Liver (tissue), 8 donors: ENCODE measurements at regions not wholly inside any gene's neighbourhood (a gene's known extent, or its start where the extent isn't known, plus 50 kb on each side); places are given as distances from the start of the nearest gene placed in this dataset.

Source experiments
- DNase-seq: peaks from one replicate; pipeline ENCODE4 v3.0.0-alpha.2; 2017; ENCODE audit warnings: low spot score
- H3K27ac ChIP-seq, 2 donors: one replicate each; pipeline ENCODE4 v1.7.0; 2013; ENCODE audit warnings: inconsistent platforms in 2 of 2, low read length in 2 of 2, control low read depth in 1 of 2, low read depth in 1 of 2, mild to moderate bottlenecking in 1 of 2
- H3K27me3 ChIP-seq, 4 donors: one replicate each; pipeline versions ENCODE4 v1.6.1 to v1.7.0; 2013; ENCODE audit warnings: low read length in 3 of 4, inconsistent platforms in 1 of 4, mild to moderate bottlenecking in 1 of 4, moderate library complexity in 1 of 4; ENCODE audit not compliant: control insufficient read depth in 4 of 4, insufficient read depth in 4 of 4
- H3K36me3 ChIP-seq, 4 donors: one replicate each; pipeline versions ENCODE4 v1.6.1 to v1.7.0; 2013; ENCODE audit warnings: low read length in 3 of 4, mild to moderate bottlenecking in 3 of 4, low read depth in 1 of 4, moderate library complexity in 1 of 4; ENCODE audit not compliant: control insufficient read depth in 4 of 4, insufficient read depth in 3 of 4
- H3K4me1 ChIP-seq, 4 donors: one replicate each; pipeline versions ENCODE4 v1.6.1 to v1.7.0; 2013; ENCODE audit warnings: low read length in 3 of 4, mild to moderate bottlenecking in 3 of 4, moderate library complexity in 1 of 4; ENCODE audit not compliant: control insufficient read depth in 4 of 4, insufficient read depth in 4 of 4
- H3K4me3 ChIP-seq, 3 donors: one replicate each; pipeline versions ENCODE4 v1.6.1 to v1.7.0; 2013; ENCODE audit warnings: low read length in 3 of 3, control low read depth in 1 of 3, low read depth in 1 of 3, mild to moderate bottlenecking in 1 of 3
- H3K9ac ChIP-seq, 2 donors: one replicate each; pipeline ENCODE4 v1.7.0; 2013; ENCODE audit warnings: low read length in 2 of 2, mild to moderate bottlenecking in 2 of 2, moderate library complexity in 2 of 2, control low read depth in 1 of 2, low read depth in 1 of 2
- H3K9me3 ChIP-seq, 4 donors: one replicate each; pipeline versions ENCODE4 v1.6.1 to v1.7.0; 2013; ENCODE audit warnings: low read length in 3 of 4; ENCODE audit not compliant: control insufficient read depth in 4 of 4
- ATF3 ChIP-seq: IDR thresholded peaks from 2 replicates; pipeline ENCODE4 v1.6.1; 2016; ENCODE audit warnings: antibody characterized with exemption
- CTCF ChIP-seq: fragments of 150-350 bp; IDR thresholded peaks from 2 replicates; pipeline ENCODE4 v1.5.1; 2017; ENCODE audit warnings: improper control_type of control experiment, low read depth, low read length; ENCODE audit not compliant: missing input control
- FOXA1 ChIP-seq: IDR thresholded peaks from 2 replicates; pipeline ENCODE4 v1.6.1; 2016; ENCODE audit warnings: antibody characterized with exemption
- FOXA2 ChIP-seq: IDR thresholded peaks from 2 replicates; pipeline ENCODE4 v1.6.1; 2016; ENCODE audit warnings: antibody characterized with exemption
- HNF4A ChIP-seq, 2 donors: conservative IDR thresholded peaks; 2 replicates each; pipeline ENCODE4 v1.6.1; 2016; ENCODE audit warnings: antibody characterized with exemption in 2 of 2, mild to moderate bottlenecking in 2 of 2
- HNF4G ChIP-seq: IDR thresholded peaks from 2 replicates; pipeline ENCODE4 v1.6.1; 2016; ENCODE audit warnings: antibody characterized with exemption
- JUND ChIP-seq, 2 donors: IDR thresholded peaks; 2 replicates each; pipeline ENCODE4 v1.6.1; 2016; ENCODE audit warnings: antibody characterized with exemption in 2 of 2
- NR2F2 ChIP-seq: IDR thresholded peaks from 2 replicates; pipeline ENCODE4 v1.6.1; 2016; ENCODE audit warnings: antibody characterized with exemption
- RAD21 ChIP-seq, 2 donors: IDR thresholded peaks; 2 replicates each; pipeline ENCODE4 v1.6.1; 2016; ENCODE audit warnings: antibody characterized with exemption in 2 of 2, mild to moderate bottlenecking in 2 of 2
- RXRA ChIP-seq, 2 donors: IDR thresholded peaks; 2 replicates each; pipeline ENCODE4 v1.6.1; 2017 to 2018; ENCODE audit warnings: antibody characterized with exemption in 2 of 2, mild to moderate bottlenecking in 1 of 2
- SP1 ChIP-seq: IDR thresholded peaks from 2 replicates; pipeline ENCODE4 v1.6.1; 2018; ENCODE audit warnings: antibody characterized with exemption, mild to moderate bottlenecking
- TAF1 ChIP-seq: conservative IDR thresholded peaks from 2 replicates; pipeline ENCODE4 v1.6.1; 2016; ENCODE audit warnings: antibody characterized with exemption, mild to moderate bottlenecking
- YY1 ChIP-seq: IDR thresholded peaks from 2 replicates; pipeline ENCODE4 v1.6.1; 2016; ENCODE audit warnings: antibody characterized with exemption, mild to moderate bottlenecking
- WGBS: extraction: QIAGEN DNeasy Blood & Tissue Kit; methylation state at CpG from one replicate; pipeline ENCODE4 v1.1.7; 2013; 5-methylcytosine and 5-hydroxymethylcytosine counted together
- donor health status: healthy.
- donor health status: healthy.
- donor health status: healthy.
- donor health status: healthy.
- donor health status: healthy.

- H3K36me3 ChIP-seq: no peaks in the 10 kb centered on the region
- peaks cover 0 to 2% (median 0%) of the 10 kb centered on the region in 4 donors for H3K9me3 ChIP-seq
- H3K4me3 ChIP-seq: no peak overlapping the region
- no peak for DNase-seq
- H3K9ac ChIP-seq: no peak overlapping the region
- H3K4me1 ChIP-seq: no peaks in the 10 kb centered on the region
- no peaks in the 10 kb centered on the region for H3K27me3 ChIP-seq
- TF ChIP-seq NR2F2: no peak
- no peak for TF ChIP-seq CTCF
- TF ChIP-seq JUND (IDR thresholded peaks at IDR 0.05): no peak
- TF ChIP-seq RAD21 (IDR thresholded peaks at IDR 0.05): no peak
- no peak for TF ChIP-seq SP1
- TF ChIP-seq ATF3: no peak
- no peak for TF ChIP-seq TAF1
- no peak for TF ChIP-seq HNF4G
- TF ChIP-seq FOXA1: no peak
- WGBS: 77% methylated on average over 7 of the region's 7 CpGs
- no peak overlapping the region for H3K27ac ChIP-seq
These were observed 103.0 kb upstream of the KIF5B start for GRCh38 chr10:32159264-32159663.

- H3K4me1 ChIP-seq: no peaks in the 10 kb centered on the region
- H3K27ac ChIP-seq: no peak overlapping the region
- no peaks in the 10 kb centered on the region for H3K27me3 ChIP-seq
- no peak for DNase-seq
- peaks cover 0 to 3% (median 2%) of the 10 kb centered on the region in 4 donors for H3K9me3 ChIP-seq
- 68% methylated on average over 4 of the region's 4 CpGs for WGBS
- no peak overlapping the region for H3K4me3 ChIP-seq
- H3K36me3 ChIP-seq: no peaks in the 10 kb centered on the region
- H3K9ac ChIP-seq: no peak overlapping the region
- TF ChIP-seq TAF1 (no peak), RAD21 (IDR thresholded peaks at IDR 0.05) (no peak), RXRA (IDR thresholded peaks at IDR 0.05) (no peak), FOXA2 (no peak), CTCF (no peak), FOXA1 (no peak)
These were observed 99.8 kb upstream of the KIF5B start for GRCh38 chr10:32156031-32156495.

- H3K9ac ChIP-seq: no peak overlapping the region
- no peak for DNase-seq
- WGBS: 59% methylated on average over 2 of the region's 2 CpGs
- TF ChIP-seq HNF4A (conservative IDR thresholded peaks at IDR 0.05): no peak
- no peak for TF ChIP-seq YY1
- H3K4me1 ChIP-seq: no peaks in the 10 kb centered on the region
- H3K27ac ChIP-seq: no peak overlapping the region
- H3K9me3 ChIP-seq: peaks cover 0 to 3% (median 2%) of the 10 kb centered on the region in 4 donors
- no peaks in the 10 kb centered on the region for H3K36me3 ChIP-seq
- no peak overlapping the region for H3K4me3 ChIP-seq
- no peaks in the 10 kb centered on the region for H3K27me3 ChIP-seq
These were observed 98.9 kb upstream of the KIF5B start for GRCh38 chr10:32155075-32155516.
